ENCODE measurements at regions not wholly inside any gene's neighbourhood (a gene's known extent, or its start where the extent isn't known, plus 50 kb on each side); places are given as distances from the start of the nearest gene placed in this dataset.

DNA sequence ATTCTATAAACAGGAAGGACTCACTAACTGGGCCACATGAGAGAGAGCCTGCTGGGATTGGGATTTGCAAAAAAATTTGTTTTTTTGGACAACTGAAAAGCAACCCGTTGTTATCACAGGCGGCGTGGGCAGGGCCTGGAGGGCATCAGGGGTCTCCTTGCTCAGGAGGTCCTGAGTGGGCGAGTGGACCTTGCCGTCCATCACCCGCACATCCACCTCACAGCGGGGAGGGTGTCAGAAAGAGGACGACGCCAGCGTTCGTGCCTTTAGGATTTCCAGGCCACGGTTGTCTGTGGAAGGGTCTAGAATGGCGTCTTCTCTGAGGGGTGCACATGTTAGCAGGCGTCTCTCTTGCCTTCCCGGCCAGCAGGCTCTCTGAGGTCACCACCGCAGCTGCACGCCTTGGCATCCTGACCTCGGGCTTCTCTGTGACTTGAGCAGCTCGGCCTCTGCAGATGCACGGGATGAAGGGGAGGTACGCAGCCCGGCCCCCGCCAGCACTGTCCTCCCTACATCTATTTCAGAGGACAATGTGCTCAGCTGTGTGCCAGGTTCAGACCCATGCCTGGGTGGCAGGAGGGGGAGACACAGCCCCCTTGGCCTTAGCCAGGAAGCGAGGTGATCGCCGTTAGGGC, 749.5 kb downstream of the BRD1 start:
- H3K4me3 ChIP-seq (ENCODE audit: low read depth, low read length): no peak overlapping the region
- TF ChIP-seq, protein P1, sequence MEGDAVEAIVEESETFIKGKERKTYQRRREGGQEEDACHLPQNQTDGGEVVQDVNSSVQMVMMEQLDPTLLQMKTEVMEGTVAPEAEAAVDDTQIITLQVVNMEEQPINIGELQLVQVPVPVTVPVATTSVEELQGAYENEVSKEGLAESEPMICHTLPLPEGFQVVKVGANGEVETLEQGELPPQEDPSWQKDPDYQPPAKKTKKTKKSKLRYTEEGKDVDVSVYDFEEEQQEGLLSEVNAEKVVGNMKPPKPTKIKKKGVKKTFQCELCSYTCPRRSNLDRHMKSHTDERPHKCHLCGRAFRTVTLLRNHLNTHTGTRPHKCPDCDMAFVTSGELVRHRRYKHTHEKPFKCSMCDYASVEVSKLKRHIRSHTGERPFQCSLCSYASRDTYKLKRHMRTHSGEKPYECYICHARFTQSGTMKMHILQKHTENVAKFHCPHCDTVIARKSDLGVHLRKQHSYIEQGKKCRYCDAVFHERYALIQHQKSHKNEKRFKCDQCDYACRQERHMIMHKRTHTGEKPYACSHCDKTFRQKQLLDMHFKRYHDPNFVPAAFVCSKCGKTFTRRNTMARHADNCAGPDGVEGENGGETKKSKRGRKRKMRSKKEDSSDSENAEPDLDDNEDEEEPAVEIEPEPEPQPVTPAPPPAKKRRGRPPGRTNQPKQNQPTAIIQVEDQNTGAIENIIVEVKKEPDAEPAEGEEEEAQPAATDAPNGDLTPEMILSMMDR (IDR thresholded peaks at IDR 0.05; ENCODE audit: control insufficient read depth, extremely low read depth, insufficient read depth): no peak
- no peak for DNase-seq (ENCODE audit: low read depth)

DNA sequence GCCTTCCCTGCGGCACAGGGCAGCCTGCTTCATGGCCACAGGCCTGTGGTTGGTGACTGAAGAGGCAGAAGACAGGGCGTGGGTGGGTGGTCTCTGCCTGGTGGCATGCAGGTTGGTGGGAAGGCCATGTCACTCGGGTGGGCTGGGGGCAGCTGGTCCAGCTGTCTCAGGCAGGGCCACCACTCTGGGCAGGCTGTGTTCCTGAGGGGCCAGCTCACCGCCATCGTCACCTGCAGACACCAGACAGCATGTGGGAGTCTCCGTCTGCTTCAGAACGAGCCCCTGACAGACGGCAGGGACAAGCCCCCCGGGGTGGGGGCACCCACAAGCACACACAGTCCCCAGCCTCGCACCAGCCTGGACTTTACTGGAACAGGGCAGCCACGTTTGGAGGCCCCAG, 750.1 kb downstream of the BRD1 start:
- no peak for DNase-seq (ENCODE audit: low read depth)
- no peak overlapping the region for H3K4me3 ChIP-seq (ENCODE audit: low read depth, low read length)
- TF ChIP-seq, protein P1 (IDR thresholded peaks at IDR 0.05; ENCODE audit: control insufficient read depth, extremely low read depth, insufficient read depth): no peak

DNA sequence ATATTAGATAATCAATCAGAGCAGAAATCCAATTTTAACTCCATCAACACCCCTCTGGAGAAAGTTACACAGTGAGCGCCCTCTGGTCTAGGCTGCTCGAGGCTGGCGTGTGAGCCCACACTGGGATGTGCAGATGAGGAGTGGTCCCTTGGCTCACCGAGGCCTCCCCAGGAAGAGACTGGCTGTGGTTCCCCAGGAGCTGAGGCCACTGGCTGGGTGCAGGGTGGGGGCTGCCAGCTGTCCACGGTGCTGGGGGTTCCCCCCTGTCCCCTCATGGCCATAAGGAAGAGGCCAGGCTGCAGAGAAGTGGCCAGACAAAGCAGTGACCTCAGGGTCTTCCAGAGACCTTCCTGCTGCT, 750.7 kb downstream of the BRD1 start:
- TF ChIP-seq, protein P1 (IDR thresholded peaks at IDR 0.05; ENCODE audit: control insufficient read depth, extremely low read depth, insufficient read depth): no peak
- no peak overlapping the region for H3K4me3 ChIP-seq (ENCODE audit: low read depth, low read length)
- DNase-seq (ENCODE audit: low read depth): no peak

DNA sequence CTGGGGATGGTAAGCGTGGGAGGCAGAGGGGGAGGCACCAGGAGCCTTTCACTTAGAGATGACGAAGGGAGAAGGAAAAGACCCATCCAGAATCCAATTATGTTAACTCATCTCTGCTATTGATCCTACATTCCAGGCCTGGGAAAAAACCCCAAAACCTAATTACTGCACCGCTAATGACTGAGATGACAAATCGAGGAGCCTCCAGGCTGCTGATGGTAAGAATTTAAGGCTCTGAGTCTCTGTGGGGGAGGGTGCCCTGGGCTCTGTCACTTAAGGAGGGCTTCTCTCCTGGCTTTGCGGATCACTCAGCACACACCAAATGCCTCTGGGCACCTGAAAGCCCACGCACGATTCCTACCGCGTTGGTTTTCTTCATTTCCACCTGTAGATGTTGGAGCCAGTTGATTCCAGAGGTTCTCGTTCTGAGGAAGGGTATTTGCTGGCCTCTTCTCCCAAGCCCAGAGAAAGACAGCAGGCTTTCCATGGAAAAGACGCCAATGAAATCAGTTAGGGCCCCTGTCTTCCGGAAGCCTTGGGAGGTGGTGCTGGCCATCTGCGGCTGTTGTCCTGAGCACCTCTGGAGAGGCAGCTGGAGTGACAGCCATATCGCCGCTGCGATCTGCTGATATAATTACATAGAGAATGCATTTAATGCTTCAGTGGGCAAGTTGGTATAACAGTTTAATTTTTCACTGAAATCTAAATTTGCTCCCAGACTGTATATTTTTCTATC, 751.2 kb downstream of the BRD1 start:
- TF ChIP-seq, protein P1 (IDR thresholded peaks at IDR 0.05; ENCODE audit: control insufficient read depth, extremely low read depth, insufficient read depth): no peak
- H3K4me3 ChIP-seq (ENCODE audit: low read depth, low read length): no peak overlapping the region
- DNase-seq (ENCODE audit: low read depth): no peak

DNA sequence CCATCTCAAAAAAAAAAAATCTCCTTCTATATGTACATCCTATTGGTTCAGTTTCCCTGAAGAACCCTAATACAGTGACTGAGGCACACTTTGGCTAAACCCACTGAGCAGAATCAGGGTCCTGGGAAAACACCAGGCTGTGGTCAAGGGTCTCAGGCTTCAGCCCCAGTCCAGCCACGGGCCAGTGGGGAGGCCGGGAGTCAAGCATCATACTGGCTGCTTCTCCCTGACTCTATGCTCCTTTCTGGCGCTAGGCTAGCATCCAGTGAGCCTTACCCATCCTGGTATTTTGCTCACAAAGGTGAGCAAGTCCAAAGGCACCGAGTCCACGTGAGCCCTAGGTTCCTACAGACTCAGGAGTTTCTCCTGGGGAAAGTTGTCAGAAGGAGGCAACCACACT, 752.5 kb downstream of the BRD1 start:
- TF ChIP-seq, protein P1 (IDR thresholded peaks at IDR 0.05; ENCODE audit: control insufficient read depth, extremely low read depth, insufficient read depth): no peak
- no peak for DNase-seq (ENCODE audit: low read depth)
- H3K4me3 ChIP-seq (ENCODE audit: low read depth, low read length): no peak overlapping the region

DNA sequence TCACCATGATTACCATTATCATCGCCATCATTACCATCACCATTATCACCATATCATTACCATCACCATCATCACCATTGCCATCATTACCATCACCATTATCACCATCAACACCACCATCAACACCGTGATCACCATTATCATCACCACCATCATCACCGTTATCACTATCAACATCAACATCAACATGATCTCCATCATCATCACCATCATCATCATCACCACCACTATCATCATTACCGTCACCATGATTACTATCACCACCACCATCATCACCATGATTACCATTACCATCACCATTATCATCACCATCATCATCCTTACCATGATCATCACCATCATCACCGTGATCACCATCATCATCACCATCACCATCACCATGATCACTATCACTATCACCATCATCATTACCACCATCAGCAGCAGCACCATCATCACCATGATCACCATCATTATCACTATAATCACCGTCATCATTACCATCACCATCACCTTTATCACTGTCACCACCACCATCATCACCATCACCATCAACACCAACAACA, 753.7 kb downstream of the BRD1 start:
- no peak overlapping the region for H3K4me3 ChIP-seq (ENCODE audit: low read depth, low read length)
- TF ChIP-seq, protein P1 (IDR thresholded peaks at IDR 0.05; ENCODE audit: control insufficient read depth, extremely low read depth, insufficient read depth): no peak
- no peak for DNase-seq (ENCODE audit: low read depth)
